SU-DHL-6 (cell line): ENCODE measurements at regions not wholly inside any gene's neighbourhood (a gene's known extent, or its start where the extent isn't known, plus 50 kb on each side); places are given as distances from the start of the nearest gene placed in this dataset.
"Not testable (repeated sequence)": the region's sequence is repeated elsewhere in the genome, so short reads cannot be mapped to it uniquely, and the experiment has no call there.

ENCODE experiments used
- CTCF ChIP-seq: fragments of 200-600 bp; sonication (generic); IDR thresholded peaks from one replicate; pipeline ENCODE4 v1.5.1; 2017; ENCODE audit warnings: antibody characterized with exemption, mild to moderate bottlenecking, low read length, moderate library complexity; ENCODE audit not compliant: insufficient read depth, poor library complexity, severe bottlenecking
- EZH2phosphoT487 ChIP-seq: fragments of 200-600 bp; sonication (generic), shearing (Covaris generic); conservative IDR thresholded peaks from 2 replicates; pipeline ENCODE4 v1.6.1; 2018; ENCODE audit warnings: mild to moderate bottlenecking, antibody characterized with exemption, low read length, moderate library complexity, mixed read lengths

GRCh38 chr2:89927018-89927417 lies 1235.5 kb downstream of the RPIA start:
- not testable (repeated sequence) for TF ChIP-seq CTCF, EZH2phosphoT487
